A673 (cell line): ENCODE measurements at regions not wholly inside any gene's neighbourhood (a gene's known extent, or its start where the extent isn't known, plus 50 kb on each side); places are given as distances from the start of the nearest gene placed in this dataset.

ENCODE experiments used
- CTCF ChIP-seq: fragments of 300-800, 200-600 bp; sonication (generic); conservative IDR thresholded peaks from 2 replicates; pipeline ENCODE4 v1.5.1; 2017; ENCODE audit warnings: low read depth, mild to moderate bottlenecking, antibody characterized with exemption, low read length, moderate library complexity, mixed read lengths
- EZH2 ChIP-seq: fragments of 200-600 bp; sonication (generic); IDR thresholded peaks from 2 replicates; pipeline ENCODE4 v1.6.1; 2017; ENCODE audit warnings: borderline replicate concordance, low read depth, mild to moderate bottlenecking, mixed read lengths, antibody characterized with exemption, low read length; ENCODE audit not compliant: poor library complexity, severe bottlenecking

GRCh38 chr1:188140958-188141357, 1312.2 kb downstream of the PLA2G4A start:
- TF ChIP-seq CTCF, result no peak
- no peak for TF ChIP-seq EZH2
